ENCODE measurements at regions not wholly inside any gene's neighbourhood (a gene's known extent, or its start where the extent isn't known, plus 50 kb on each side); places are given as distances from the start of the nearest gene placed in this dataset.

DNA sequence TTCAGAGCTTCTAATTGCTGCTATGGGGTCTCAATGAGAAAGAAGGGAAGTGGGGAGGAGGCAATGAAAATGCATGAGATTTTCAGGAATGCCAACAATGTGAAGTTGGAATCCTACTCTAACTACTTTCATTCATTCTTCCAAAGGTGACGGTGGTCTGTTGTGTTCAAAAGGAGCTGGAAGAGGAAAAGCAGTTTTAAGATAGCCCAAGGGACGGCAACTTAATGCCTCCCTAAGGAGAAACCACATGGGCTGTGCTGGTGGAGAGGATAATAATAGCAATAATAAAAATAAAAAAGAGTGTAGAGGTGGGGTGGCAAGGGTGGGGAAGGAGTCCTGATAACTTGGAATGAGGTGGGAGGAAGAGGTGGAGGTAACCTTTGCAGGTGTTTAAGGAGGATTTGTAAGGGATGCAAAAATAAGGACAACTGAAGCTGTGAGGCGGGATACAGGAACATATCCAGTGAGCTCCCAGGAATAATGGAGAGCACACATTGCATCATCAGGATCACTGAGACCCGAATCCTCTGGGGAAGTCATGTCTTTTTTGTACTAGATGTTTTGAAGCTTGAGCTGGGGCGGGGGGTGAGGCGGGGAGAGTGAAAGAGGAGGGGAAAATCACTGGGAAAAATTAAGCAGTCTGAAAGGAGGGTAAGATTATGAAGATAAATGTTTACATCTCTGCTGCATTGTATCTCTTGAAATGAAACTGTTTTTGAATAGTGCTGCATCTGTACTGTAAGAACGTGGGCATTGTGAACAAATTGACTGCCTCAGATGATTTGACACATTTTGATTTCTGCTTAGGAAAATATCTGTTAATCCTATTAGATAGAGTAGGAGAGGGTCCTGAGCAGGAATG is 120.1 kb upstream of the TMEM161B start (continued):
- TF ChIP-seq, protein P1, sequence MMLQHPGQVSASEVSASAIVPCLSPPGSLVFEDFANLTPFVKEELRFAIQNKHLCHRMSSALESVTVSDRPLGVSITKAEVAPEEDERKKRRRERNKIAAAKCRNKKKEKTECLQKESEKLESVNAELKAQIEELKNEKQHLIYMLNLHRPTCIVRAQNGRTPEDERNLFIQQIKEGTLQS (IDR thresholded peaks at IDR 0.05) = no peak
- TF ChIP-seq HNF4A (conservative IDR thresholded peaks at IDR 0.05) = no peak

DNA sequence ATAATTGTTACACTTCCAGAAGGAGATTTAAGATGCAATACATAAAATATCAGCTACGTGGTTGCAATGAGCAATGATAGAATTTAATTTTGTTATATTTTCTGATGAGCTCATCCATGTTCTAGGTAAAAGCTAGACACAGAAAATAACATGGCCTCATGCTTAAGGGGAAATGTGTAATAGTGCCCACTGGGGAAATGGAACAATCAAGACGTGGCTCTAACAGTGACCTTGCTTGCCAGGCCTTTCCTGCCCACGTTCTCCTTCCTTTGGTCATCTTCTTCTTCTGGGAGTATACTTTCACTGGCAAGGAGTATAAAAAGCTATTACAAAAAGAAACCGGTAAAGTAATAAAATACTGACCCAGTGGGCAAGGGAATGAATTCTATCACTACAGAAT is 116.2 kb upstream of the TMEM161B start:
- 83% methylated on average over 4 of the region's 4 CpGs for WGBS
- Histone ChIP-seq H3K9ac (ENCODE audit: low read depth in 1 of 2, low read length in 2 of 2) (no peak overlapping the region), H3K4me1 (ENCODE audit: control insufficient read depth in 4 of 4, insufficient read depth in 4 of 4, low read length in 3 of 4) (no peaks in the 10 kb centered on the region), H3K27me3 (ENCODE audit: control insufficient read depth in 4 of 4, insufficient read depth in 4 of 4, low read length in 3 of 4) (no peaks in the 10 kb centered on the region), H3K9me3 (ENCODE audit: control insufficient read depth in 4 of 4, low read length in 3 of 4) (no peaks in the 10 kb centered on the region), H3K27ac (ENCODE audit: low read depth in 1 of 2, low read length in 2 of 2) (no peak overlapping the region), H3K36me3 (ENCODE audit: control insufficient read depth in 4 of 4, insufficient read depth in 3 of 4, low read depth in 1 of 4, low read length in 3 of 4) (no peaks in the 10 kb centered on the region), H3K4me3 (ENCODE audit: low read depth in 1 of 3, low read length in 3 of 3) (no peak overlapping the region)
- DNase-seq (ENCODE audit: low spot score) = no peak
- TF ChIP-seq FOXA1 (IDR thresholded peaks at IDR 0.05) = no peak
- TF ChIP-seq, protein P2, sequence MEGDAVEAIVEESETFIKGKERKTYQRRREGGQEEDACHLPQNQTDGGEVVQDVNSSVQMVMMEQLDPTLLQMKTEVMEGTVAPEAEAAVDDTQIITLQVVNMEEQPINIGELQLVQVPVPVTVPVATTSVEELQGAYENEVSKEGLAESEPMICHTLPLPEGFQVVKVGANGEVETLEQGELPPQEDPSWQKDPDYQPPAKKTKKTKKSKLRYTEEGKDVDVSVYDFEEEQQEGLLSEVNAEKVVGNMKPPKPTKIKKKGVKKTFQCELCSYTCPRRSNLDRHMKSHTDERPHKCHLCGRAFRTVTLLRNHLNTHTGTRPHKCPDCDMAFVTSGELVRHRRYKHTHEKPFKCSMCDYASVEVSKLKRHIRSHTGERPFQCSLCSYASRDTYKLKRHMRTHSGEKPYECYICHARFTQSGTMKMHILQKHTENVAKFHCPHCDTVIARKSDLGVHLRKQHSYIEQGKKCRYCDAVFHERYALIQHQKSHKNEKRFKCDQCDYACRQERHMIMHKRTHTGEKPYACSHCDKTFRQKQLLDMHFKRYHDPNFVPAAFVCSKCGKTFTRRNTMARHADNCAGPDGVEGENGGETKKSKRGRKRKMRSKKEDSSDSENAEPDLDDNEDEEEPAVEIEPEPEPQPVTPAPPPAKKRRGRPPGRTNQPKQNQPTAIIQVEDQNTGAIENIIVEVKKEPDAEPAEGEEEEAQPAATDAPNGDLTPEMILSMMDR (IDR thresholded peaks at IDR 0.05; ENCODE audit: low read depth, low read length, missing input control) = no peak
- no peak for TF ChIP-seq EGR1 (IDR thresholded peaks at IDR 0.05; ENCODE audit: low read depth in 2 of 2)
- TF ChIP-seq GABPA (IDR thresholded peaks at IDR 0.05 in 1 of 2, conservative IDR thresholded peaks at IDR 0.05 in 1 of 2) = no peak
- TF ChIP-seq SP1 (IDR thresholded peaks at IDR 0.05) = no peak
- TF ChIP-seq, protein P3, sequence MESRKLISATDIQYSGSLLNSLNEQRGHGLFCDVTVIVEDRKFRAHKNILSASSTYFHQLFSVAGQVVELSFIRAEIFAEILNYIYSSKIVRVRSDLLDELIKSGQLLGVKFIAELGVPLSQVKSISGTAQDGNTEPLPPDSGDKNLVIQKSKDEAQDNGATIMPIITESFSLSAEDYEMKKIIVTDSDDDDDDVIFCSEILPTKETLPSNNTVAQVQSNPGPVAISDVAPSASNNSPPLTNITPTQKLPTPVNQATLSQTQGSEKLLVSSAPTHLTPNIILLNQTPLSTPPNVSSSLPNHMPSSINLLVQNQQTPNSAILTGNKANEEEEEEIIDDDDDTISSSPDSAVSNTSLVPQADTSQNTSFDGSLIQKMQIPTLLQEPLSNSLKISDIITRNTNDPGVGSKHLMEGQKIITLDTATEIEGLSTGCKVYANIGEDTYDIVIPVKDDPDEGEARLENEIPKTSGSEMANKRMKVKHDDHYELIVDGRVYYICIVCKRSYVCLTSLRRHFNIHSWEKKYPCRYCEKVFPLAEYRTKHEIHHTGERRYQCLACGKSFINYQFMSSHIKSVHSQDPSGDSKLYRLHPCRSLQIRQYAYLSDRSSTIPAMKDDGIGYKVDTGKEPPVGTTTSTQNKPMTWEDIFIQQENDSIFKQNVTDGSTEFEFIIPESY (IDR thresholded peaks at IDR 0.05) = no peak
- no peak for TF ChIP-seq HNF4A (conservative IDR thresholded peaks at IDR 0.05)
- TF ChIP-seq TAF1 (conservative IDR thresholded peaks at IDR 0.05) = no peak
- TF ChIP-seq YY1 (IDR thresholded peaks at IDR 0.05) = no peak
- no peak for TF ChIP-seq HNF4G (IDR thresholded peaks at IDR 0.05)
- no peak for TF ChIP-seq RAD21 (IDR thresholded peaks at IDR 0.05)
- TF ChIP-seq, protein P4, sequence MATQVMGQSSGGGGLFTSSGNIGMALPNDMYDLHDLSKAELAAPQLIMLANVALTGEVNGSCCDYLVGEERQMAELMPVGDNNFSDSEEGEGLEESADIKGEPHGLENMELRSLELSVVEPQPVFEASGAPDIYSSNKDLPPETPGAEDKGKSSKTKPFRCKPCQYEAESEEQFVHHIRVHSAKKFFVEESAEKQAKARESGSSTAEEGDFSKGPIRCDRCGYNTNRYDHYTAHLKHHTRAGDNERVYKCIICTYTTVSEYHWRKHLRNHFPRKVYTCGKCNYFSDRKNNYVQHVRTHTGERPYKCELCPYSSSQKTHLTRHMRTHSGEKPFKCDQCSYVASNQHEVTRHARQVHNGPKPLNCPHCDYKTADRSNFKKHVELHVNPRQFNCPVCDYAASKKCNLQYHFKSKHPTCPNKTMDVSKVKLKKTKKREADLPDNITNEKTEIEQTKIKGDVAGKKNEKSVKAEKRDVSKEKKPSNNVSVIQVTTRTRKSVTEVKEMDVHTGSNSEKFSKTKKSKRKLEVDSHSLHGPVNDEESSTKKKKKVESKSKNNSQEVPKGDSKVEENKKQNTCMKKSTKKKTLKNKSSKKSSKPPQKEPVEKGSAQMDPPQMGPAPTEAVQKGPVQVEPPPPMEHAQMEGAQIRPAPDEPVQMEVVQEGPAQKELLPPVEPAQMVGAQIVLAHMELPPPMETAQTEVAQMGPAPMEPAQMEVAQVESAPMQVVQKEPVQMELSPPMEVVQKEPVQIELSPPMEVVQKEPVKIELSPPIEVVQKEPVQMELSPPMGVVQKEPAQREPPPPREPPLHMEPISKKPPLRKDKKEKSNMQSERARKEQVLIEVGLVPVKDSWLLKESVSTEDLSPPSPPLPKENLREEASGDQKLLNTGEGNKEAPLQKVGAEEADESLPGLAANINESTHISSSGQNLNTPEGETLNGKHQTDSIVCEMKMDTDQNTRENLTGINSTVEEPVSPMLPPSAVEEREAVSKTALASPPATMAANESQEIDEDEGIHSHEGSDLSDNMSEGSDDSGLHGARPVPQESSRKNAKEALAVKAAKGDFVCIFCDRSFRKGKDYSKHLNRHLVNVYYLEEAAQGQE (IDR thresholded peaks at IDR 0.05) = no peak
- no peak for TF ChIP-seq NR2F2 (IDR thresholded peaks at IDR 0.05)
